OCI-LY3 (cell line): ENCODE measurements at regions not wholly inside any gene's neighbourhood (a gene's known extent, or its start where the extent isn't known, plus 50 kb on each side); places are given as distances from the start of the nearest gene placed in this dataset.

Experiments used
- EZH2phosphoT487 ChIP-seq: fragments of 200-600 bp; shearing (Covaris generic); IDR thresholded peaks from 2 replicates; pipeline ENCODE4 v1.6.1; 2018; ENCODE audit warnings: antibody characterized with exemption, mixed run types, low read depth
- TF ChIP-seq, protein P1 (sequence below): fragments of 200-600, 300-600 bp; sonication (generic); IDR thresholded peaks from 2 replicates; pipeline ENCODE4 v1.5.1; 2014; ENCODE audit warnings: antibody characterized with exemption, low read length, low read depth

DNA sequence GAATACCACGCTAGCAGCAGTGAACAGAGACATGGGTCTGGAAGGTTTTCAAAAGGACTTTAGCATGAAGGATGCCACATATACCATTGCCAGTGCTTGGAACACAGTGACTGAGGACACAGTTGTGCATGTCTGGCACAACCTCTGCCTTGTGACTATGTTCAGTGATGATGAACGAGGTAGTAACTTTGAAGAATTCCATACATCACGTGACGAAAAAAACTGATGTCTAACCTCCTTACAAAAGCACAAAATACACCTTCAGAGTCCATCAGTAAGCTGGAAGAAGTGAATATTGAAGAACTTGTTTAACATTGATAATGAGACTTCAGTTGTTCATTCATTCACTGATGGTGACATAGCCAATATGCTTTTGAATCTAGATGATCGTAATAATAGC, 594.8 kb upstream of the GRM7 start:
- TF ChIP-seq, protein P1, sequence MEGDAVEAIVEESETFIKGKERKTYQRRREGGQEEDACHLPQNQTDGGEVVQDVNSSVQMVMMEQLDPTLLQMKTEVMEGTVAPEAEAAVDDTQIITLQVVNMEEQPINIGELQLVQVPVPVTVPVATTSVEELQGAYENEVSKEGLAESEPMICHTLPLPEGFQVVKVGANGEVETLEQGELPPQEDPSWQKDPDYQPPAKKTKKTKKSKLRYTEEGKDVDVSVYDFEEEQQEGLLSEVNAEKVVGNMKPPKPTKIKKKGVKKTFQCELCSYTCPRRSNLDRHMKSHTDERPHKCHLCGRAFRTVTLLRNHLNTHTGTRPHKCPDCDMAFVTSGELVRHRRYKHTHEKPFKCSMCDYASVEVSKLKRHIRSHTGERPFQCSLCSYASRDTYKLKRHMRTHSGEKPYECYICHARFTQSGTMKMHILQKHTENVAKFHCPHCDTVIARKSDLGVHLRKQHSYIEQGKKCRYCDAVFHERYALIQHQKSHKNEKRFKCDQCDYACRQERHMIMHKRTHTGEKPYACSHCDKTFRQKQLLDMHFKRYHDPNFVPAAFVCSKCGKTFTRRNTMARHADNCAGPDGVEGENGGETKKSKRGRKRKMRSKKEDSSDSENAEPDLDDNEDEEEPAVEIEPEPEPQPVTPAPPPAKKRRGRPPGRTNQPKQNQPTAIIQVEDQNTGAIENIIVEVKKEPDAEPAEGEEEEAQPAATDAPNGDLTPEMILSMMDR, result no peak
- no peak for TF ChIP-seq EZH2phosphoT487
